Nephron progenitor cell (in vitro differentiated cells): ENCODE measurements at regions not wholly inside any gene's neighbourhood (a gene's known extent, or its start where the extent isn't known, plus 50 kb on each side); places are given as distances from the start of the nearest gene placed in this dataset.
"Not testable (repeated sequence)": the region's sequence is repeated elsewhere in the genome, so short reads cannot be mapped to it uniquely, and the experiment has no call there.

Experiments used
- DNase-seq: peaks from one replicate; pipeline ENCODE4 v3.0.0; 2021
- H3K27ac Mint-ChIP-seq: 2 replicates; pipeline ENCODE4 v1.8.0; 2021; ENCODE audit warnings: mild to moderate bottlenecking, moderate library complexity, mixed read lengths
- H3K27me3 Mint-ChIP-seq: 2 replicates; pipeline ENCODE4 v1.8.0; 2021; ENCODE audit warnings: mild to moderate bottlenecking, low read depth, mixed read lengths; ENCODE audit not compliant: poor library complexity
- H3K36me3 Mint-ChIP-seq: 2 replicates; pipeline ENCODE4 v1.8.0; 2021; ENCODE audit warnings: low read depth, mixed read lengths
- H3K4me1 Mint-ChIP-seq: 2 replicates; pipeline ENCODE4 v1.8.0; 2021; ENCODE audit warnings: mixed read lengths
- H3K4me3 Mint-ChIP-seq: 2 replicates; pipeline ENCODE4 v1.8.0; 2021; ENCODE audit warnings: mild to moderate bottlenecking, moderate library complexity, mixed read lengths
- H3K9me3 Mint-ChIP-seq: 2 replicates; pipeline ENCODE4 v1.8.0; 2021; ENCODE audit warnings: mild to moderate bottlenecking, moderate library complexity, mixed read lengths
- TF ChIP-seq, protein P1 (sequence below): fragments of 200-600 bp; sonication (generic); IDR thresholded peaks from 2 replicates; pipeline ENCODE4 v1.5.0; 2021; ENCODE audit warnings: antibody characterized with exemption

- DNase-seq, result no peak
- Mint-ChIP-seq H3K9me3 (peaks cover 17% of the 10 kb centered on the region), H3K36me3 (peaks cover 30% of the 10 kb centered on the region), H3K4me3 (no peak overlapping the region), H3K27ac (no peak overlapping the region), H3K27me3 (no peaks in the 10 kb centered on the region), H3K4me1 (peaks cover 8% of the 10 kb centered on the region)
- TF ChIP-seq, protein P1, sequence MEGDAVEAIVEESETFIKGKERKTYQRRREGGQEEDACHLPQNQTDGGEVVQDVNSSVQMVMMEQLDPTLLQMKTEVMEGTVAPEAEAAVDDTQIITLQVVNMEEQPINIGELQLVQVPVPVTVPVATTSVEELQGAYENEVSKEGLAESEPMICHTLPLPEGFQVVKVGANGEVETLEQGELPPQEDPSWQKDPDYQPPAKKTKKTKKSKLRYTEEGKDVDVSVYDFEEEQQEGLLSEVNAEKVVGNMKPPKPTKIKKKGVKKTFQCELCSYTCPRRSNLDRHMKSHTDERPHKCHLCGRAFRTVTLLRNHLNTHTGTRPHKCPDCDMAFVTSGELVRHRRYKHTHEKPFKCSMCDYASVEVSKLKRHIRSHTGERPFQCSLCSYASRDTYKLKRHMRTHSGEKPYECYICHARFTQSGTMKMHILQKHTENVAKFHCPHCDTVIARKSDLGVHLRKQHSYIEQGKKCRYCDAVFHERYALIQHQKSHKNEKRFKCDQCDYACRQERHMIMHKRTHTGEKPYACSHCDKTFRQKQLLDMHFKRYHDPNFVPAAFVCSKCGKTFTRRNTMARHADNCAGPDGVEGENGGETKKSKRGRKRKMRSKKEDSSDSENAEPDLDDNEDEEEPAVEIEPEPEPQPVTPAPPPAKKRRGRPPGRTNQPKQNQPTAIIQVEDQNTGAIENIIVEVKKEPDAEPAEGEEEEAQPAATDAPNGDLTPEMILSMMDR, result no peak
Observed at GRCh38 chr6:144372611-144373594, 87.8 kb downstream of the UTRN start.

GRCh38 chr6:144374525-144374924 is 89.4 kb downstream of the UTRN start:
- not testable (repeated sequence) for H3K4me3 Mint-ChIP-seq, DNase-seq, H3K27ac Mint-ChIP-seq, H3K27me3 Mint-ChIP-seq, H3K4me1 Mint-ChIP-seq
- Mint-ChIP-seq H3K9me3 (peaks cover 11% of the 10 kb centered on the region), H3K36me3 (peaks cover 24% of the 10 kb centered on the region)

DNA sequence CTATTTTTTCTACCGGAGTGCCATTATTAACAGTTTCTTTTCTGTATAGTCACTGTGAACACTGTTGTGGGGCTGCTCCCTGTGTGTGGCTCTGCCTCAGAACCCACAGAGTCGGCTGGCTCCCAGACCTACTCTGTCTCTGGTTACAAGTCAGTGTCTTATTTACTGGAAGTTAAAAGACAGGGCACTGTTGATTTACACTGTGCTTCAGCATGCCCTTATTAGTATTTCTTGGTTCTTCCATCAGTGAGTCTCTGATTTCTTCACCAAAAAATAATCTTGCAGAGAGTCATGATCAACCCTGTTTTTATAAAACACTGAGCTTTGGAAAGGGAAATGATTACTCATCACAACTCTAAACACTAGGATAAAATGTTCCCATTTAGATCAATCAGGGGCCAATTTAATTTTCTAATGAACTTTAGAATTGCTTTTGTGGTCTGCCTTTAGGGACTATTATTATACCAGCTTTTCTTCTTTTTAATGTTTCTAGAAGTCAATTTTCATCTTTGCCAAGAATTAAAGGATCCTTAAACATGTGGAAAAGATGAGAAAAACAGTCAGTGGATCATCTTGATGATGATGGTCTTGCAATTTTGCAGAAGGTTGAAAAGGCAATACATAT is 92.6 kb downstream of the UTRN start:
- peaks cover 30% of the 10 kb centered on the region for H3K9me3 Mint-ChIP-seq
- no peak overlapping the region for H3K4me3 Mint-ChIP-seq
- TF ChIP-seq, protein P1, result no peak
- peak overlapping the region; percentile 73 for H3K27ac Mint-ChIP-seq
- H3K36me3 Mint-ChIP-seq, result peaks cover 27% of the 10 kb centered on the region
- DNase-seq, result peak; percentile 16
- peaks cover 8% of the 10 kb centered on the region for H3K4me1 Mint-ChIP-seq
- no peaks in the 10 kb centered on the region for H3K27me3 Mint-ChIP-seq

- Mint-ChIP-seq H3K27ac (no peak overlapping the region), H3K27me3 (no peaks in the 10 kb centered on the region), H3K4me3 (no peak overlapping the region), H3K9me3 (peaks cover 32% of the 10 kb centered on the region), H3K4me1 (peaks cover 8% of the 10 kb centered on the region), H3K36me3 (peaks cover 27% of the 10 kb centered on the region)
- TF ChIP-seq, protein P1, result no peak
- no peak for DNase-seq
Observed at GRCh38 chr6:144378437-144378836, 93.3 kb downstream of the UTRN start.

- TF ChIP-seq, protein P1, result no peak
- Mint-ChIP-seq H3K4me3 (no peak overlapping the region), H3K36me3 (peaks cover 31% of the 10 kb centered on the region), H3K27me3 (no peaks in the 10 kb centered on the region), H3K9me3 (peaks cover 35% of the 10 kb centered on the region), H3K4me1 (peaks cover 8% of the 10 kb centered on the region), H3K27ac (no peak overlapping the region)
- DNase-seq, result no peak
Observed at GRCh38 chr6:144379356-144379755, 94.2 kb downstream of the UTRN start.

DNA sequence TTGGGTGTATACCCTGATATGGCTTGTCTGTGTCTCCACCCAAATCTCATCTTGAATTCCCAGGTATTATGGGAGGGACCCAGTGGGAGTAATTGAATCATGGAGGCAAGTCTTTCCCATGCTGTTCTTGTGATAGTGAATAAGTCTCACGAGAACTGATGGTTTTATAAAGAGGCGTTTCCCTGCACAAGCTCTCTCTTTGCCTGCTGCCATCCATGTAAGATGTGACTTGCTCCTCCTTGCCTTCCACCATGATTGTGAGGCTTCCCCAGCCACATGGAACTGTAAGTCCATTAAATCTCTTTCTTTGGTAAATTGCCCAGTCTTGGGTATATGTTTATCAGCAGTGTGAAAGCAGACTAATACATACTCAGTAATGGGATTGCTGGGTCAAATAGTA is 96.4 kb downstream of the UTRN start:
- not testable (repeated sequence) for H3K4me1 Mint-ChIP-seq, H3K27me3 Mint-ChIP-seq, DNase-seq, H3K27ac Mint-ChIP-seq, H3K4me3 Mint-ChIP-seq
- Mint-ChIP-seq H3K9me3 (peaks cover 37% of the 10 kb centered on the region), H3K36me3 (peaks cover 35% of the 10 kb centered on the region)
